NT2/D1 (cell line): ENCODE measurements at regions not wholly inside any gene's neighbourhood (a gene's known extent, or its start where the extent isn't known, plus 50 kb on each side); places are given as distances from the start of the nearest gene placed in this dataset.

Experiments
- SUZ12 ChIP-seq: IDR thresholded peaks from 2 replicates; pipeline ENCODE4 v1.6.1; 2011; ENCODE audit not compliant: insufficient read length, insufficient read depth; ENCODE audit errors: extremely low read depth
- YY1 ChIP-seq: IDR thresholded peaks from 2 replicates; pipeline ENCODE4 v1.6.1; 2011; ENCODE audit not compliant: insufficient read length, insufficient read depth
- ZNF274 ChIP-seq: IDR thresholded peaks from 2 replicates; pipeline ENCODE4 v1.6.1; 2011; ENCODE audit warnings: mild to moderate bottlenecking, low read depth, low read length

GRCh38 chr11:107071129-107071528, 52.9 kb upstream of the GUCY1A2 start:
- TF ChIP-seq YY1, result no peak
- TF ChIP-seq ZNF274, result no peak
- no peak for TF ChIP-seq SUZ12
